GM20000 (cell line): ENCODE measurements at regions not wholly inside any gene's neighbourhood (a gene's known extent, or its start where the extent isn't known, plus 50 kb on each side); places are given as distances from the start of the nearest gene placed in this dataset.

Experiments
- DNase-seq: peaks from one replicate; pipeline ENCODE4 v3.0.0; 2012; ENCODE audit warnings: low spot score
- CTCF ChIP-seq: IDR thresholded peaks from 2 replicates; pipeline ENCODE4 v1.5.1; 2012; ENCODE audit warnings: mild to moderate bottlenecking, control low read depth; ENCODE audit errors: extremely low read depth, missing control alignments

- DNase-seq = no peak
- no peak for TF ChIP-seq CTCF
Measured at GRCh38 chr13:99692854-99693253, 191.6 kb downstream of the TM9SF2 start.

- DNase-seq = no peak
- TF ChIP-seq CTCF = no peak
Measured at GRCh38 chr13:99691552-99691951, 190.3 kb downstream of the TM9SF2 start.

- DNase-seq = no peak
- TF ChIP-seq CTCF = no peak
Measured at GRCh38 chr13:99690426-99691174, 189.3 kb downstream of the TM9SF2 start.

GRCh38 chr13:99689955-99690354 lies 188.7 kb downstream of the TM9SF2 start:
- no peak for TF ChIP-seq CTCF
- DNase-seq = no peak

- DNase-seq = no peak
- TF ChIP-seq CTCF = no peak
Measured at GRCh38 chr13:99688776-99689175, 187.5 kb downstream of the TM9SF2 start.

GRCh38 chr13:99687723-99688397 lies 186.6 kb downstream of the TM9SF2 start:
- no peak for TF ChIP-seq CTCF
- no peak for DNase-seq

- no peak for DNase-seq
Measured at GRCh38 chr13:99686944-99687411, 185.7 kb downstream of the TM9SF2 start.

More at GRCh38 chr13:99686944-99687411, 185.7 kb downstream of the TM9SF2 start:
- no peak for TF ChIP-seq CTCF
